ENCODE measurements at regions not wholly inside any gene's neighbourhood (a gene's known extent, or its start where the extent isn't known, plus 50 kb on each side); places are given as distances from the start of the nearest gene placed in this dataset.

DNA sequence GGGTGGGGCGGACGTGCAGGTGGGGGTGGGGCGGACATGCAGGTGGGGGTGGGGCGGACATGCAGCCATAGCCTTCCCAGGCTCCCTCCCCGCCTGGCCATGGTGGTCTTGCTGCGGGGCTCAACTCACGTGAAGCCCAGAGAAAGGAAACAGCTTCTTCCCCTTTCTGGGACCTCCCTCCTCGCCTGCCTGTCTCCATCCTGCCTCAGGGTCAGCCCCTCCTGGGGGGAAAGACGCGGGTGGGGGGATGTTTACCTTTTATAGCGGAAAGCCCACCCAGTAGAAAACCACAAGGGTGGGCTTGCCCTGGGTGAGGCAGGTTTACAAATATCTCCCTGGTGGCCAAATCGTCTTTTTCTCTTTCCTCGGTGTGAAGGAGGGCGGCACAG is 520.0 kb downstream of the GLRX3 start:
- Histone ChIP-seq H3K4me1 (ENCODE audit: control insufficient read depth, insufficient read depth, low read length) (no peaks in the 10 kb centered on the region), H3K9ac (ENCODE audit: low read depth, low read length) (no peak overlapping the region), H3K9me3 (ENCODE audit: control insufficient read depth, insufficient read depth, low read length) (no peaks in the 10 kb centered on the region), H3K36me3 (ENCODE audit: control insufficient read depth, insufficient read depth, low read length) (no peaks in the 10 kb centered on the region), H3K4me3 (ENCODE audit: low read depth, low read length) (no peak overlapping the region), H3K27me3 (ENCODE audit: control insufficient read depth, insufficient read depth, low read length) (no peaks in the 10 kb centered on the region)

DNA sequence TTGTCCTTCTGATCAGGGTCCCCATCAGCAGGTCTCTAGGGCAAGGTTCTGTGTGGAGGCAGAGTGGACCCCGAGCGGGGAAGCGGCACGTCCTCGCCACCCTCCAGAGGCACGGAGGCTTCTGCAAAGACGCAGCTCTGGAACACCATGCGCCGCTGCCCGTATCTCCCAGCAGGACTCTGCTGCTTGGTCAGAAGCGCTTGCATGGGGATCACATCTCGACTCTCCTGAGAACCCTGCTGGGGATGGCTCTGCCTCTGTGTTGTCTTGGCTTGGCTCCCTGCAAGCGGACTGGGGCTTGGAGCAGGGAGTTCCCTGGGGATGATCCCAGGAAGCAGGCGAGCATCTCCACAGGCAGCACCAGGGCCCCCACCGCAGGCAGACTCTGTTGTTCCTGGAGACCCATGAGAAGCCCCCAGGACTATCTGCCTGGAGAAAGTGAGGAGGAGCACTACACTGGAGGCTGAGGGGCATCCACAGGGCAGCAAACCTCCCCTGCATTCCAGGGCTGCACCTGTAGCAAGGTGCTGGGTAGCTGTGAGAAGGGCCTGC is 520.5 kb downstream of the GLRX3 start:
- Histone ChIP-seq H3K4me1 (ENCODE audit: control insufficient read depth, insufficient read depth, low read length) (no peaks in the 10 kb centered on the region), H3K27me3 (ENCODE audit: control insufficient read depth, insufficient read depth, low read length) (no peaks in the 10 kb centered on the region), H3K9me3 (ENCODE audit: control insufficient read depth, insufficient read depth, low read length) (no peaks in the 10 kb centered on the region), H3K4me3 (ENCODE audit: low read depth, low read length) (no peak overlapping the region), H3K9ac (ENCODE audit: low read depth, low read length) (no peak overlapping the region), H3K36me3 (ENCODE audit: control insufficient read depth, insufficient read depth, low read length) (no peaks in the 10 kb centered on the region)

DNA sequence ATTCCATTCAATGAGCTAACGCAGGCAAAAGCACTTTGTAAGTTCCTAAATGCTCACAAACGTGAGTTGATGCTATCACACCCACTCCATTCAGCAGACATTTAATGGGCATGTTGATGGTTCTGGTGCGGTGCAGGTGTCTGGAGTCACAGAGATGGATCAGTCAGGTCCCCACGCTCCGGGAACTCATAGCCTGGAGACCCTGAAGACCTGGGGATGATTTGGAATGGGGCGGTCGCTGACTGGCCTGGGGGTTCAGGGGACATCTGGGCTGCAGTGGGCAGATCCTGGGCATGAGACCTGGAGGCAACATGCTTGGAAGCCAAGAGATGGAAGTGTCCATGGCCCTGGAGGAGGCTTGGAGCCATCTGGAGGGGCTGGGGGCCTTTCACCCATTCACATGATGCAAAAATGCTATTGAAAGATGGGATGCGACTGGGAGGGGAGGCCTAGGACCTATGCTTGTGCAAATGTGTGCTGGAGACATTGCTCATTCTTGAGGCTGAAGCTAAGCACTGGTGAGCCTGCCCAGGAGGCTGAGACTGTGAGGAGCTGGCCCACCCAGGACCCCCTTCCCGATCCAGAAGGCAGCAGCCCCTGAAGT is 522.6 kb downstream of the GLRX3 start:
- Histone ChIP-seq H3K27me3 (ENCODE audit: control insufficient read depth, insufficient read depth, low read length) (no peaks in the 10 kb centered on the region), H3K9me3 (ENCODE audit: control insufficient read depth, insufficient read depth, low read length) (no peaks in the 10 kb centered on the region), H3K4me3 (ENCODE audit: low read depth, low read length) (no peak overlapping the region), H3K36me3 (ENCODE audit: control insufficient read depth, insufficient read depth, low read length) (no peaks in the 10 kb centered on the region), H3K4me1 (ENCODE audit: control insufficient read depth, insufficient read depth, low read length) (no peaks in the 10 kb centered on the region), H3K9ac (ENCODE audit: low read depth, low read length) (no peak overlapping the region)

DNA sequence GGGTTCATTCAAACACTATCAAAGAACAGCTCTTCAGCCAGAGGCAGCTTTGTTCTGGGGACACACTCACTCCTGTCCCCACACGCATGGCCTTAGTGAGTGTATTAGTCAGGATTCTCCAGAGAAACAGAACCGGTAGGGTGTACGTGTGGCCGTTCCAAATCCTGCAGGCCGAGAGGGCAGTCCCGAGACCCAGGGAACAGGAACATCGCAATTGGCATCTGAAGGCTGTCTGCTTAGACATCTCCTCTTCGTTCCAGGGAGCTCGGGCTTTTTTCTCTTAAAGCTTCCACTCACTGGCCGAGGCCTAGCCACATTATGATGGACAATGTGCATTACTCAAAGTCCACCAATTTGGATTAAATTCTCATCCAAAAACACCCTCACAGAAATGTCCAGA is 523.3 kb downstream of the GLRX3 start:
- Histone ChIP-seq H3K36me3 (ENCODE audit: control insufficient read depth, insufficient read depth, low read length) (no peaks in the 10 kb centered on the region), H3K9me3 (ENCODE audit: control insufficient read depth, insufficient read depth, low read length) (no peaks in the 10 kb centered on the region), H3K4me1 (ENCODE audit: control insufficient read depth, insufficient read depth, low read length) (no peaks in the 10 kb centered on the region), H3K4me3 (ENCODE audit: low read depth, low read length) (no peak overlapping the region), H3K9ac (ENCODE audit: low read depth, low read length) (no peak overlapping the region), H3K27me3 (ENCODE audit: control insufficient read depth, insufficient read depth, low read length) (no peaks in the 10 kb centered on the region)

DNA sequence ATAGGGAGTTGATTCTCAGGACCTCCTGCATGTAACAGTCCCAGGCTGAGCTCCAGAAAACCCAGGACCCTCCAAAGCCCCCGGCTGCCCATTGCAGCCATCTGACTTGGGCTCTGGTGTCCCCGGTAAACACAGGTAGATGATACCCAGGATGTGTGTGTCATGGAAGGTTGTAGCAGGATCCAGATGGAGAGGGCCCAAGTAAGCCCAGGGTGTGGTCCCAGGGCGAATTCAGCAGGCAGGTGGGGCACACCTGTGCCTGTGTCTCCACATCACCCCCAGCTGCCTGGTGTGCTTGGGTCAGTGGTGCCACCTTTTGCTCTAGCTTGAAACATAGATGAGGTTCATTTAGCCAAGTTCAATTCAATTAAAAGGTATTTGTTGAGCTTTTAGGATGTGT is 524.1 kb downstream of the GLRX3 start:
- no peaks in the 10 kb centered on the region for H3K9me3 ChIP-seq (ENCODE audit: control insufficient read depth, insufficient read depth, low read length)
- H3K27me3 ChIP-seq (ENCODE audit: control insufficient read depth, insufficient read depth, low read length) = no peaks in the 10 kb centered on the region
- H3K36me3 ChIP-seq (ENCODE audit: control insufficient read depth, insufficient read depth, low read length) = no peaks in the 10 kb centered on the region
- no peaks in the 10 kb centered on the region for H3K4me1 ChIP-seq (ENCODE audit: control insufficient read depth, insufficient read depth, low read length)
- H3K9ac ChIP-seq (ENCODE audit: low read depth, low read length) = no peak overlapping the region
- no peak overlapping the region for H3K4me3 ChIP-seq (ENCODE audit: low read depth, low read length)

DNA sequence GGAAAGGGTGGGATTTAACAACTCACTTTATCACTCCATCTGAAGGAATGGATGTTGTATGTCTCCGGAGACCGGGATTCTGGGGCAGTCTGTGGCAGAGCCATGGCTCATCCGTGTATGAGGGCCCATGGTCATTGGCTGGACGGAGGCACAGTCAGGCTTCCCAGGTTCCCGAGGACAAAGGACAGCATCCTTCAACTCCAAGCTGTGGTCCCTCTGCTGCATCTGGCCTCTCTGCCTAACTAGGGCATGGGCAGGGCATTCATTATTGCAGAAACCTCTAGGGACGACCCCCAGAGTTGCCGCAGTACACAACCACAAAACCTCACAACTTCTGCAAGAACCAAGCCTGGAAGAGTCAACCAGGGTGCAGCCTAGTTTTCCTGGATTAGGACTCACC is 525.2 kb downstream of the GLRX3 start:
- Histone ChIP-seq H3K9me3 (ENCODE audit: control insufficient read depth, insufficient read depth, low read length) (no peaks in the 10 kb centered on the region), H3K36me3 (ENCODE audit: control insufficient read depth, insufficient read depth, low read length) (no peaks in the 10 kb centered on the region), H3K4me3 (ENCODE audit: low read depth, low read length) (no peak overlapping the region), H3K4me1 (ENCODE audit: control insufficient read depth, insufficient read depth, low read length) (no peaks in the 10 kb centered on the region), H3K9ac (ENCODE audit: low read depth, low read length) (no peak overlapping the region), H3K27me3 (ENCODE audit: control insufficient read depth, insufficient read depth, low read length) (no peaks in the 10 kb centered on the region)

DNA sequence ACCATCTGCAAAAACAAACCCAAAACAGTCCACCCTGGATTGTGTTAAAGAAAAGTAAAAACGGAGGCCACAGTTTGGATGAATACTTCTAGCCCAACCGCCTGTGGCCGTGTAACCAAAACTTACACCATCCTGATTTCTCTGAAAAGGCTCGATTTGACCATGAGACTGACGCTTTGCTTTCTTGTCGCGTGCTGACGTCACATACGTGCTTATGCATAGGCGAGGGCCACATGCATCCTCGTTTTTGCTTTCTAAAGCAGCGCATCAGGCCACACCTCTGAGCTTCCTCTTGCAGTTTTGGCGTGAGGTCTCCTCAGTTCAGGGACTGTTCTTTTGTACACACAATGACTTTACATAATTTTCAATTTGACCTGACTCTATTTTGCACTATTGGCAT is 526.6 kb downstream of the GLRX3 start:
- no peaks in the 10 kb centered on the region for H3K36me3 ChIP-seq (ENCODE audit: control insufficient read depth, insufficient read depth, low read length)
- H3K4me1 ChIP-seq (ENCODE audit: control insufficient read depth, insufficient read depth, low read length) = no peaks in the 10 kb centered on the region
- H3K9ac ChIP-seq (ENCODE audit: low read depth, low read length) = no peak overlapping the region
- no peaks in the 10 kb centered on the region for H3K27me3 ChIP-seq (ENCODE audit: control insufficient read depth, insufficient read depth, low read length)
- H3K9me3 ChIP-seq (ENCODE audit: control insufficient read depth, insufficient read depth, low read length) = no peaks in the 10 kb centered on the region
- H3K4me3 ChIP-seq (ENCODE audit: low read depth, low read length) = no peak overlapping the region

DNA sequence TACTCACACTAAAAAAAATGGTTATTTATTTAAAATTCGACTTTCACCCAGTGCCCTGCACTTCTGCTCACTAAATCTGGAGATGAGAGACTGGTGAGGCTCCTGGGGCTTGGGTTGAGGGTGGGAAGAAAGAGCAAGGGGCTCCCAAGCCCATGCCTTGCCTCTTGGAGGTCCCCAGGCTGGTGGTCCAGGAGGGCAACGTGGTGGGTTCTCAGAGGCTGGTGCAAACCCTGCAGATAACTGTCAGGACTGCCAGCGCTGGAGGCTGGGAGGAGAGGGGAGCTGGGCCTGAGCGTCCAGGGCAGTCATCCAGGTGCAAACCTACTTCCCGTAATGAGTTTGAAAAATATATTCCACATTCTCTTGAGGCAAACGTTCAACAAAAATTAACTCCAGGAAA is 528.3 kb downstream of the GLRX3 start:
- Histone ChIP-seq H3K27me3 (ENCODE audit: control insufficient read depth, insufficient read depth, low read length) (no peaks in the 10 kb centered on the region), H3K4me3 (ENCODE audit: low read depth, low read length) (no peak overlapping the region), H3K4me1 (ENCODE audit: control insufficient read depth, insufficient read depth, low read length) (no peaks in the 10 kb centered on the region), H3K9ac (ENCODE audit: low read depth, low read length) (no peak overlapping the region), H3K9me3 (ENCODE audit: control insufficient read depth, insufficient read depth, low read length) (no peaks in the 10 kb centered on the region), H3K36me3 (ENCODE audit: control insufficient read depth, insufficient read depth, low read length) (no peaks in the 10 kb centered on the region)

DNA sequence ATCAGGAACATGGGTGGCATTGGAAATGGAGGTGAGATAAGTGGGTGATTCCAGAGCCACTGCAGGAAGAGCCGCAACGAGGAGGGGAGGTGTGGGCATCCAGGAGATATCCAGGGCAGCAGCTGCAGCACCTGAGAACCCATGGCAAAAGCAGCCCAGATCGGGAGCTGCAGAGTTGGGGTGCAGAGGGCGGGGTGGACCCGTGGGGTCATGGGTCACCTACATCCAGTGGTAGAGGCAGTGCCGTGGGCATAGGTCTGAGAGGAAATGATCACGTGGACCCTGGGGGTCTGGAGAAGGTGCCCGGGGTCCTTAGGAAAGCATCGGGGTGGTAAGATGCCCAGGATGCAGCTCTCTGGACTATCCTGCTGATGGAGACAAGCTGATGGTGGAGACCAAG is 530.0 kb downstream of the GLRX3 start:
- no peaks in the 10 kb centered on the region for H3K36me3 ChIP-seq (ENCODE audit: control insufficient read depth, insufficient read depth, low read length)
- no peaks in the 10 kb centered on the region for H3K9me3 ChIP-seq (ENCODE audit: control insufficient read depth, insufficient read depth, low read length)
- H3K4me1 ChIP-seq (ENCODE audit: control insufficient read depth, insufficient read depth, low read length) = no peaks in the 10 kb centered on the region
- H3K9ac ChIP-seq (ENCODE audit: low read depth, low read length) = no peak overlapping the region
- H3K27me3 ChIP-seq (ENCODE audit: control insufficient read depth, insufficient read depth, low read length) = no peaks in the 10 kb centered on the region
- H3K4me3 ChIP-seq (ENCODE audit: low read depth, low read length) = no peak overlapping the region

DNA sequence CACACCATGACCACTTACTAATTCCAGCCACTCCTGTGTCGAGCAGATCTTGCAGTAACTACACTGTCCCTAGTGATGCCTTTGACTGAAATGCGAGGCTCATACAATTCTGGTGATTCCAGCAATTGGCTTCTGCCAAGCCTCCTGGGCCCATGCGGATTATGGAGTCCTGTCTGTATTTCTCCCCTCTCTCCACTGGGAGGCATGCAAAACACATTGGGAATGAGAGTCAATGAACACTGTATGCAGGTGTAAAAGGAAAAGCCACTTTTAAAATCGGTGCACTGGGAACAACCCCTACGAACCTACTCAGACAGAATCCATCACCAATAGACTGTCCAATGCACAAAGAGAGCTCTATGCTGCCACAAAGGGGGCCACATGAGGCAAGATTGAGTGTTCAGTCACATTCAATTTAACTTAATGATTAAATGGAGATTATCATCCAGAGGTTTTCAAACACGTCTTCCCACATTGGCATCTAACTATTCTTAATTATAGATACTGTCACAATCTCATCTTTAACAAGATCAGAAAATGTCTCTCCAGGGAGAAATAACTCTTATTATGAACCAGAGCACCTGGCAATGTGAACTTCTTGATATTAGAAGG is 550.6 kb downstream of the GLRX3 start:
- H3K9me3 ChIP-seq (ENCODE audit: control insufficient read depth, insufficient read depth, low read length) = no peaks in the 10 kb centered on the region
- H3K36me3 ChIP-seq (ENCODE audit: control insufficient read depth, insufficient read depth, low read length) = no peaks in the 10 kb centered on the region
- no peak overlapping the region for H3K4me3 ChIP-seq (ENCODE audit: low read depth, low read length)
- H3K9ac ChIP-seq (ENCODE audit: low read depth, low read length) = no peak overlapping the region
- H3K4me1 ChIP-seq (ENCODE audit: control insufficient read depth, insufficient read depth, low read length) = no peaks in the 10 kb centered on the region
- no peaks in the 10 kb centered on the region for H3K27me3 ChIP-seq (ENCODE audit: control insufficient read depth, insufficient read depth, low read length)

DNA sequence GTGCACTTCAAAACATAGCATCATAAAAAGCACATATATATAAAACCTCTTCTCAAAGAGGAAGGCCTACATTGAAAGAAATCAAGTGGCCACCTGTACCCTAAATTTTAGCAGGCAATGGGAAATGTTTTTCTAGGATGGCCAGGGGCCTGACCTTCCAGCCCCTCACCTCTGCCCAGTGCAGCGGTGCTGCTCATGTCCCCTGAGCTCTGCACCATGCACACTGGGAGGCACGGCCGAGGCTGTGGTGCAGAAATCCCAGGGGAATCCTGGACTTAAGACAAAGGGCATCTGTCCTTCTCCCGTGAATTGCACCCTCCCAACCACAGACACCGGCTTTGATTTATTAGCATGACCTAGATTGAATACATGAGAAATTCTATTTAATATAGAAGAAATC is 551.4 kb downstream of the GLRX3 start:
- no peaks in the 10 kb centered on the region for H3K9me3 ChIP-seq (ENCODE audit: control insufficient read depth, insufficient read depth, low read length)

DNA sequence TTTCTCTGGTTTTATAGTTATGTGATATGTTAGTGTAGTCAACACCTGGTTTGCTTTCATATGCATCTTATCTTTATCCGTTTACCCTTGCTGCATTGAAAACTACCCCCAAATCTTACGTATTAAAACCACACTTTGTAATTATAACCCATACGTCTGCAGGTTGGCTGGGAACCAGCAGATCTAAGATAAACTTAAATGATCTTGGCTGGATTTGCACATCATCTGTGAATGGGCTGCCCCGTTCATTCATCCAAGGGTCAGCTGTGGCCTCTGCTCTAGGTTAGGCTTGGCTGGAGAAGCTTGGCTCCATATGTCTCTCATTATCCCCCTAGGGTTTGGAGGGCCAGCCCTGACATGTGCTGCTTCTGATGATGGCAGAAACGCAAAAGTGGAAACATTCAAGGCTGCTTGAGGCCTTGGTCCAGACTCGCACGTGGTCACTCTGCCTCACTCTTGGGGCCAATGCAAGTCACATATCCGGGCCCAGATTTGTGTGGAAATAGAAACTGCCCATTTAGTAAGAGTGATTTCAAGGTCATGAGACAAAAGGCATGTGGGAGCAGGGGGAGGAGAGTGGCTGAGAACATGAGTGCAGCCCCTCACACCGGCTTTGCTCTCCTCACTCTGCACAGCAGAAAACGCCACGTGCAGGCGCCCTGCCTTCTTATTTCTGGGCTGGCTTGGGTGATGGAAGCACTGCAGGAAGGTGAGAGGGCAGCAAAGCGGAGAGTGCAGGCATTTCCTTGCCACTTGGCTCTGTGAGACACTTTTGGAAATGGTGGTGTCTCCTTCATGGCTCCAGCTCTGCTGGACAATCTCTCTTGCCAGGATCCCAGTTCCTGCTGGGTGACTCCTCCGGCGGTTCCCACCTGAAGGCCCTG is 553.8 kb downstream of the GLRX3 start:
- H3K9me3 ChIP-seq (ENCODE audit: control insufficient read depth, insufficient read depth, low read length) = no peaks in the 10 kb centered on the region
- H3K9ac ChIP-seq (ENCODE audit: low read depth, low read length) = no peak overlapping the region
- no peaks in the 10 kb centered on the region for H3K27me3 ChIP-seq (ENCODE audit: control insufficient read depth, insufficient read depth, low read length)
- no peak overlapping the region for H3K4me3 ChIP-seq (ENCODE audit: low read depth, low read length)
- H3K36me3 ChIP-seq (ENCODE audit: control insufficient read depth, insufficient read depth, low read length) = no peaks in the 10 kb centered on the region
- H3K4me1 ChIP-seq (ENCODE audit: control insufficient read depth, insufficient read depth, low read length) = no peaks in the 10 kb centered on the region

More for the DNA sequence above, 551.4 kb downstream of the GLRX3 start:
- Histone ChIP-seq H3K36me3 (ENCODE audit: control insufficient read depth, insufficient read depth, low read length) (no peaks in the 10 kb centered on the region), H3K27me3 (ENCODE audit: control insufficient read depth, insufficient read depth, low read length) (no peaks in the 10 kb centered on the region), H3K4me3 (ENCODE audit: low read depth, low read length) (no peak overlapping the region), H3K4me1 (ENCODE audit: control insufficient read depth, insufficient read depth, low read length) (no peaks in the 10 kb centered on the region), H3K9ac (ENCODE audit: low read depth, low read length) (no peak overlapping the region)
